ENCODE measurements at regions not wholly inside any gene's neighbourhood (a gene's known extent, or its start where the extent isn't known, plus 50 kb on each side); places are given as distances from the start of the nearest gene placed in this dataset.
A peak's percentile ranks its signal among the peaks of the same experiment; 100 is the strongest.
"Not testable (repeated sequence)": the region's sequence is repeated elsewhere in the genome, so short reads cannot be mapped to it uniquely, and the experiment has no call there.

- DNase-seq: no peak
These were observed 56.2 kb upstream of the TNPO1 start for GRCh38 chr5:72760259-72760658.

- no peak for DNase-seq
These were observed 63.6 kb upstream of the TNPO1 start for GRCh38 chr5:72752909-72753308.

- DNase-seq: no peak
These were observed 67.0 kb upstream of the TNPO1 start for GRCh38 chr5:72749362-72749997.

GRCh38 chr5:72747826-72748225 lies 68.6 kb upstream of the TNPO1 start:
- no peak for DNase-seq

GRCh38 chr5:72746736-72747135 lies 69.7 kb upstream of the TNPO1 start:
- DNase-seq: no peak

- DNase-seq: no peak
These were observed 72.3 kb upstream of the TNPO1 start for GRCh38 chr5:72744136-72744535.

- no peak for DNase-seq
These were observed 74.7 kb upstream of the TNPO1 start for GRCh38 chr5:72741805-72742204.

- no peak for DNase-seq
These were observed 82.7 kb upstream of the TNPO1 start for GRCh38 chr5:72733810-72734209.

- DNase-seq: no peak
These were observed 92.9 kb upstream of the TNPO1 start for GRCh38 chr5:72723581-72723980.

- DNase-seq: no peak
These were observed 93.5 kb upstream of the TNPO1 start for GRCh38 chr5:72722792-72723452.

- DNase-seq: no peak
These were observed 94.6 kb upstream of the TNPO1 start for GRCh38 chr5:72721844-72722243.

- DNase-seq: no peak
These were observed 96.3 kb upstream of the TNPO1 start for GRCh38 chr5:72720205-72720604.

- DNase-seq: no peak
These were observed 105.1 kb upstream of the TNPO1 start for GRCh38 chr5:72711351-72711750.

GRCh38 chr5:72709341-72709740 lies 107.1 kb upstream of the TNPO1 start:
- DNase-seq: no peak

- no peak for DNase-seq
These were observed 111.3 kb upstream of the TNPO1 start for GRCh38 chr5:72705178-72705577.

- DNase-seq: no peak
These were observed 112.6 kb upstream of the TNPO1 start for GRCh38 chr5:72703876-72704275.

- no peak for DNase-seq
These were observed 113.5 kb upstream of the TNPO1 start for GRCh38 chr5:72702881-72703434.

- DNase-seq: not testable (repeated sequence)
These were observed 114.4 kb upstream of the TNPO1 start for GRCh38 chr5:72702105-72702504.

- no peak for DNase-seq
These were observed 118.0 kb upstream of the TNPO1 start for GRCh38 chr5:72698481-72698880.

- DNase-seq: no peak
These were observed 118.8 kb upstream of the TNPO1 start for GRCh38 chr5:72697622-72698021.

- DNase-seq: no peak
These were observed 120.8 kb upstream of the TNPO1 start for GRCh38 chr5:72695659-72696058.

GRCh38 chr5:72694856-72695255 lies 121.6 kb upstream of the TNPO1 start:
- peak; percentile 44 for DNase-seq

- DNase-seq: peak; percentile 18
These were observed 122.8 kb upstream of the TNPO1 start for GRCh38 chr5:72693546-72694205.

Data from retina (tissue), 1 donor.